Lower lobe of right lung (tissue), 2 donors: ENCODE measurements at regions not wholly inside any gene's neighbourhood (a gene's known extent, or its start where the extent isn't known, plus 50 kb on each side); places are given as distances from the start of the nearest gene placed in this dataset.

Experiments
- ATAC-seq, 2 donors: fragments of 200-7000 bp; cut with Tn5 transposase; one replicate each; pipeline ENCODE4 v1.9.1; 2020 to 2022; ENCODE audit warnings: mild to moderate bottlenecking in 2 of 2, moderate library complexity in 2 of 2
- DNase-seq: peaks from one replicate; pipeline ENCODE4 v3.0.0-alpha.2; 2020
- H3K27ac ChIP-seq: fragments of 200-600 bp; one replicate; pipeline ENCODE4 v1.8.0; 2022
- H3K27me3 ChIP-seq: fragments of 200-600 bp; one replicate; pipeline ENCODE4 v1.8.0; 2022; ENCODE audit warnings: low read depth
- H3K36me3 ChIP-seq: fragments of 200-600 bp; one replicate; pipeline ENCODE4 v1.8.0; 2022; ENCODE audit warnings: mild to moderate bottlenecking
- H3K4me1 ChIP-seq: fragments of 200-600 bp; one replicate; pipeline ENCODE4 v1.8.0; 2022
- H3K4me3 ChIP-seq: fragments of 200-600 bp; one replicate; pipeline ENCODE4 v1.8.0; 2022; ENCODE audit warnings: mild to moderate bottlenecking
- H3K9me3 ChIP-seq: fragments of 200-600 bp; one replicate; pipeline ENCODE4 v1.8.0; 2022
- CTCF ChIP-seq: fragments of 200-600 bp; IDR thresholded peaks from one replicate; pipeline ENCODE4 v1.8.0; 2022; ENCODE audit warnings: antibody characterized with exemption, mild to moderate bottlenecking
- intact Hi-C: fragments of 100-400 bp; cut with DNase I; formaldehyde crosslinking; loops from one replicate; pipeline ENCODE4 v1.11.0; 2022
- donor health status: DM: no; HTN: yes; CAD: no; lungs with severe emphysema.

DNA sequence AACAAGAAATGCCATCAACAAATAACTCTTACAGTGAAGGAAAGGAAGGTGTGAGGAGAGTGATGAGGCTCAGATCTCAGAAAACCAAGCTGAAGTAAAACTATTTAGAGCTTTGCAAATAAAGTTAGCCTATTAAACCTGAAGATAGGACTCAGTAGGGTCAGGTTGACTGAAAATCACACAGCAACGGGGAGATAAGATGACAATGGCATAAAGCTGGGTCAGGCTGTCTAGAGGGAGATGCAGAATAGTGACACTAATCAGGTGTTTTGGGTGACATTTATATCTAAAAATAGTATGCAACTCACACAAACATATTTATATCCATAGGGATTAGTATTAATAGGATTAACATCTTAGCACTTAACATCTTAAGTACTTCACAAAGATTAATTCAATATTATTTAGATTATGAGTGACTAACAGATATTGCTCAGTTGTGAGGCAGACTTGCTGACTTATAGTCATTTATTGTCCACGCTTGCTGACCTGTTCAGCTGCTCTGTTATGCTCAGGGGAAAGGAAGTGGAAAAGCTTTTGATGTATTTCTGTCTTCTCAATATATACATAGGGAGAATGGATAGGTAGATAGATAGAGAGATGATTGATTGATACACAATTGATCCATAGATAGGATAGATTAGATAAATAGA, 130.7 kb upstream of the GUCY1A1 start:
- no peak for TF ChIP-seq CTCF
- Histone ChIP-seq H3K9me3 (no peaks in the 10 kb centered on the region), H3K27me3 (no peaks in the 10 kb centered on the region), H3K27ac (no peak overlapping the region), H3K4me3 (no peak overlapping the region), H3K4me1 (no peaks in the 10 kb centered on the region), H3K36me3 (no peaks in the 10 kb centered on the region)
- DNase-seq (no peak), ATAC-seq (no peak)
- intact Hi-C loops, result no loop called here

DNA sequence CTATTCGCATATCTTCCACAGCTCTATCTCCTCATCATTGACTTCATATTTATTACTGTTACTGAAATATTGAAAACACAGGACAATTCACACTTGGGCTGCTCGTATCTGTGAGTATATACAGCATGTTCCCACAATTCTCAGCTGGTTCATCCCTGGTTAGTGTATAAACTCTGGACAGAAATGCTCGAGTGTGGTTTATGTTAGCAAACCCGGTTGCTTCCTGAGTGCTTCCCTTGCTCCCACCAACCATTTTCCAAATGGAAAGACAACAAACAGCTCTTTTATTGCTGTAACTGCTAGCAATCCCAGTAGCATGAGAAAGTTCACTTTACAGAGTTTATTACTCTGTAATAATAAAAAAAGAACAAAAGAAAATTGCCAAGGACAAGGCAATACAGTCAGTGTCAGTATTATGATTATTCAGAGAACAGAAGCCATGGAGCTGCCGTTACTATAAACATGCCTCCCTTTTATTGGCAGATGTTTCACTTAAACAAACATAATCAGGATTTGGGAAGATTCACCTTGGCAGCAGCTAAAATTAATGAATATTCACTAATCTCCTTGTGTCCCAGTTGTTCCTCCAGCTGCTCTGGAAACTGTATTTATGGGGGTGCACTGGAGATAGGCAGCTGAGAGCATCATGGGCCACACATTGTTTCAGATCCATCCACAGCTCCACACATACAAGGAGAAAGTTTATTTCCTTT, 134.1 kb upstream of the GUCY1A1 start:
- peaks cover 5% of the 10 kb centered on the region for H3K4me1 ChIP-seq
- no peak for TF ChIP-seq CTCF
- H3K4me3 ChIP-seq, result no peak overlapping the region
- intact Hi-C loops, result no loop called here
- H3K27me3 ChIP-seq, result no peaks in the 10 kb centered on the region
- H3K36me3 ChIP-seq, result no peaks in the 10 kb centered on the region
- ATAC-seq (no peak), DNase-seq (no peak)
- H3K27ac ChIP-seq, result no peak overlapping the region
- H3K9me3 ChIP-seq, result no peaks in the 10 kb centered on the region

DNA sequence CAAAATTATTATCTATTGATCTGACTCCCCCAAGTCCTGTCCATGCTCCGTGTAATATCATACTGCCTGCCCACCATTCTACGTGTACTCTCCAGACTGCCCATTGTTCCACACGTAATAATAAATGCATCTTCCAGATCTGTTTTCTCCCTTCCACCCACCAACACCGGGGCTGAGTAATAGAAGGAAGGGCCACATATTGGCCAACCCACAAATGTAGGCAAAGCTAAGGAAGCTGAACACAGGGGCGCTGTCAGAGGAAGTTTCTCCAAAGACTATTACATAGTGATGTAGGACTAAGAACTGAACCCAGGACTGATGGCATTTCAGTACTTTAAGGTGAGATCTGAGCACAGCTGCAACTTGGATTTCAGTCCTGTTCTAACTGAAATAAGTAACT, 135.8 kb upstream of the GUCY1A1 start:
- no peaks in the 10 kb centered on the region for H3K9me3 ChIP-seq
- peaks cover 17% of the 10 kb centered on the region for H3K4me1 ChIP-seq
- no peaks in the 10 kb centered on the region for H3K36me3 ChIP-seq
- no peak overlapping the region for H3K4me3 ChIP-seq
- DNase-seq (no peak), ATAC-seq (peak in 1 of 2 donors; percentile 40)
- no peak for TF ChIP-seq CTCF
- H3K27me3 ChIP-seq, result no peaks in the 10 kb centered on the region
- H3K27ac ChIP-seq, result no peak overlapping the region
- intact Hi-C loops, result no loop called here

GRCh38 chr4:155530290-155530689, 136.4 kb upstream of the GUCY1A1 start:
- ATAC-seq (no peak), DNase-seq (no peak)

DNA sequence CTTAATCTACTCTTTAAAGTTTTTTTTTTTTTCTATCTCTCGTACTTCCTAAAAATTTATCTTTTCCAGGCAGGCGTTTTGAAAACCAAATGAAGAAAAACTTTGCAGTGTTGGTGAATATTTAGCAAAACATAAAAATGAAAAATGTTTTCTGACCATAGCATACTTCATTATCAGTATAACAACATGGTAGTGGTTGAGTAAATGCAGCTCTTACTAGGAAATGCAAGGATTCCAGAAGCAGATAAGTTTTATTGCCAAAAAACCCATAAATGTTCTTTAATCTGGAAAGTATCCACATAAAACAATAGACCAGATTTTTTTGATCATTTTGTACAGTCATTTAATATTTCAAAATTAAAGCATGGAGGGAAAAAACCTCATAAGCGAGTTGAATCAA, 136.9 kb upstream of the GUCY1A1 start:
- no peak for TF ChIP-seq CTCF
- intact Hi-C loops, result no loop called here
- no peaks in the 10 kb centered on the region for H3K27me3 ChIP-seq
- H3K4me1 ChIP-seq, result peaks cover 21% of the 10 kb centered on the region
- H3K36me3 ChIP-seq, result no peaks in the 10 kb centered on the region
- H3K9me3 ChIP-seq, result no peaks in the 10 kb centered on the region
- H3K4me3 ChIP-seq, result no peak overlapping the region
- H3K27ac ChIP-seq, result no peak overlapping the region
- no peak for DNase-seq
- no peak for ATAC-seq

More at GRCh38 chr4:155530290-155530689, 136.4 kb upstream of the GUCY1A1 start:
- H3K27ac ChIP-seq, result no peak overlapping the region
- no peak overlapping the region for H3K4me3 ChIP-seq
- no peak for TF ChIP-seq CTCF
- peaks cover 21% of the 10 kb centered on the region for H3K4me1 ChIP-seq
- H3K9me3 ChIP-seq, result no peaks in the 10 kb centered on the region
- H3K27me3 ChIP-seq, result no peaks in the 10 kb centered on the region
- H3K36me3 ChIP-seq, result no peaks in the 10 kb centered on the region
- intact Hi-C loops, result no loop called here
